ENCODE measurements at regions not wholly inside any gene's neighbourhood (a gene's known extent, or its start where the extent isn't known, plus 50 kb on each side); places are given as distances from the start of the nearest gene placed in this dataset.

DNA sequence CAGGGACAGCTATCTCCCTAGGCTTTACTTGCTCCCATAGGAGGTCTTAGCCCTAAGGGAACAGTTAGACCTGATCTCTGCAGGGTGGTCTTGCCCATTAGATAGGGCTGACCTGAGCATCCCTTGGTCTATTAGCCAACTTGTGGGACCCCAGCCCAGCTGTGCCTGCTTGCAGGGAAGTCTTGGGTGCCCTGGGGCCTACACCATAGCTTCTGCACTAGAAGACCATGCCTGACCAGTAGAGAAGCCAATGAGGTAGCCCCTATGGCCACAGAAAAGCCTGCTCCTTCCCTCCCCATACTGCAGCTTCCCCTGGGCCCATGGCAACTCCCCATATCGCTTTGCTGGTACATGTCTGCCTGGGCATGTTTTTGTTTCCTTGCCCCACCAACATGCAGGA is 1049.1 kb downstream of the TRHDE start:
- TF ChIP-seq, protein P1, sequence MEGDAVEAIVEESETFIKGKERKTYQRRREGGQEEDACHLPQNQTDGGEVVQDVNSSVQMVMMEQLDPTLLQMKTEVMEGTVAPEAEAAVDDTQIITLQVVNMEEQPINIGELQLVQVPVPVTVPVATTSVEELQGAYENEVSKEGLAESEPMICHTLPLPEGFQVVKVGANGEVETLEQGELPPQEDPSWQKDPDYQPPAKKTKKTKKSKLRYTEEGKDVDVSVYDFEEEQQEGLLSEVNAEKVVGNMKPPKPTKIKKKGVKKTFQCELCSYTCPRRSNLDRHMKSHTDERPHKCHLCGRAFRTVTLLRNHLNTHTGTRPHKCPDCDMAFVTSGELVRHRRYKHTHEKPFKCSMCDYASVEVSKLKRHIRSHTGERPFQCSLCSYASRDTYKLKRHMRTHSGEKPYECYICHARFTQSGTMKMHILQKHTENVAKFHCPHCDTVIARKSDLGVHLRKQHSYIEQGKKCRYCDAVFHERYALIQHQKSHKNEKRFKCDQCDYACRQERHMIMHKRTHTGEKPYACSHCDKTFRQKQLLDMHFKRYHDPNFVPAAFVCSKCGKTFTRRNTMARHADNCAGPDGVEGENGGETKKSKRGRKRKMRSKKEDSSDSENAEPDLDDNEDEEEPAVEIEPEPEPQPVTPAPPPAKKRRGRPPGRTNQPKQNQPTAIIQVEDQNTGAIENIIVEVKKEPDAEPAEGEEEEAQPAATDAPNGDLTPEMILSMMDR (IDR thresholded peaks at IDR 0.05; ENCODE audit: poor library complexity) = no peak
- TF ChIP-seq EZH2 (IDR thresholded peaks at IDR 0.05; ENCODE audit: borderline replicate concordance) = no peak

Measured in hepatocyte (in vitro differentiated cells).